Thymus (tissue), 11 donors: ENCODE measurements at regions not wholly inside any gene's neighbourhood (a gene's known extent, or its start where the extent isn't known, plus 50 kb on each side); places are given as distances from the start of the nearest gene placed in this dataset.

ENCODE experiments used
- DNase-seq, 9 donors: peaks; one replicate each; pipeline ENCODE4 v3.0.0-alpha.2; 2013; ENCODE audit warnings: low spot score in 9 of 9, low read depth in 6 of 9, missing footprints in 1 of 9
- H3K27ac ChIP-seq, 2 donors: one replicate each; pipeline ENCODE4 v1.5.1; 2013; ENCODE audit warnings: control low read depth in 1 of 2, low read depth in 1 of 2, low read length in 1 of 2, mild to moderate bottlenecking in 1 of 2, moderate library complexity in 1 of 2
- H3K27me3 ChIP-seq, 2 donors: one replicate each; pipeline ENCODE4 v1.5.1; 2013; ENCODE audit warnings: low read length in 1 of 2; ENCODE audit not compliant: control insufficient read depth in 2 of 2, insufficient read depth in 1 of 2
- H3K36me3 ChIP-seq, 2 donors: one replicate each; pipeline ENCODE4 v1.5.1; 2013; ENCODE audit warnings: low read length in 1 of 2, mild to moderate bottlenecking in 1 of 2, moderate library complexity in 1 of 2; ENCODE audit not compliant: control insufficient read depth in 2 of 2, insufficient read depth in 2 of 2
- H3K4me1 ChIP-seq, 2 donors: one replicate each; pipeline ENCODE4 v1.5.1; 2013; ENCODE audit warnings: low read length in 2 of 2; ENCODE audit not compliant: control insufficient read depth in 2 of 2, insufficient read depth in 2 of 2
- H3K4me3 ChIP-seq, 2 donors: one replicate each; pipeline ENCODE4 v1.5.1; 2013; ENCODE audit warnings: low read length in 2 of 2, control low read depth in 1 of 2, mild to moderate bottlenecking in 1 of 2
- H3K9me3 ChIP-seq, 2 donors: one replicate each; pipeline ENCODE4 v1.5.1; 2013; ENCODE audit warnings: low read length in 1 of 2, mild to moderate bottlenecking in 1 of 2; ENCODE audit not compliant: control insufficient read depth in 2 of 2, insufficient read depth in 1 of 2
- WGBS: extraction: QIAGEN DNeasy Blood & Tissue Kit; methylation state at CpG from one replicate; pipeline ENCODE4 v1.1.7; 2013; 5-methylcytosine and 5-hydroxymethylcytosine counted together
- donor health status: healthy.

GRCh38 chr15:94576889-94577533 lies 345.6 kb downstream of the MCTP2 start:
- peaks cover 4 to 10% of the 10 kb centered on the region in 2 donors for H3K27me3 ChIP-seq
- no peaks in the 10 kb centered on the region for H3K36me3 ChIP-seq
- H3K27ac ChIP-seq = no peak overlapping the region
- no peaks in the 10 kb centered on the region for H3K9me3 ChIP-seq
- WGBS = 46% methylated on average over 12 of the region's 12 CpGs
- peak in 5 of 9 donors; percentile 10 to 37 (median 18) for DNase-seq
- H3K4me1 ChIP-seq = no peaks in the 10 kb centered on the region
- H3K4me3 ChIP-seq = no peak overlapping the region

- H3K9me3 ChIP-seq = no peaks in the 10 kb centered on the region
- H3K36me3 ChIP-seq = no peaks in the 10 kb centered on the region
- peaks cover 4 to 19% of the 10 kb centered on the region in 2 donors for H3K27me3 ChIP-seq
- H3K27ac ChIP-seq = no peak overlapping the region
- WGBS = 82% methylated on average over 5 of the region's 5 CpGs
- no peak for DNase-seq
- H3K4me3 ChIP-seq = no peak overlapping the region
- peaks cover 0 to under 1% of the 10 kb centered on the region in 2 donors for H3K4me1 ChIP-seq
These were observed 347.9 kb downstream of the MCTP2 start for GRCh38 chr15:94579286-94579685.

GRCh38 chr15:94580211-94580885 lies 349.0 kb downstream of the MCTP2 start:
- H3K9me3 ChIP-seq = no peaks in the 10 kb centered on the region
- peaks cover 8 to 26% of the 10 kb centered on the region in 2 donors for H3K27me3 ChIP-seq
- peaks cover 0 to 8% of the 10 kb centered on the region in 2 donors for H3K4me1 ChIP-seq
- no peak overlapping the region for H3K4me3 ChIP-seq
- 77% methylated on average over 12 of the region's 12 CpGs for WGBS
- H3K36me3 ChIP-seq = no peaks in the 10 kb centered on the region
- no peak overlapping the region for H3K27ac ChIP-seq
- no peak for DNase-seq

GRCh38 chr15:94582368-94582767 lies 351.0 kb downstream of the MCTP2 start:
- 20% methylated on average over 3 of the region's 3 CpGs for WGBS
- no peaks in the 10 kb centered on the region for H3K9me3 ChIP-seq
- no peak overlapping the region for H3K27ac ChIP-seq

GRCh38 chr15:94584833-94585244 lies 353.5 kb downstream of the MCTP2 start:
- Histone ChIP-seq H3K27me3 (peaks cover 14 to 39% of the 10 kb centered on the region in 2 donors), H3K4me1 (peaks cover 0 to 8% of the 10 kb centered on the region in 2 donors), H3K36me3 (no peaks in the 10 kb centered on the region), H3K4me3 (no peak overlapping the region), H3K27ac (no peak overlapping the region), H3K9me3 (no peaks in the 10 kb centered on the region)
- WGBS = 5% methylated on average over 11 of the region's 11 CpGs
- DNase-seq = peak in 7 of 9 donors; percentile 15 to 69 (median 27)

More at GRCh38 chr15:94582368-94582767, 351.0 kb downstream of the MCTP2 start:
- peak in 1 of 9 donors; percentile 22 for DNase-seq
- Histone ChIP-seq H3K36me3 (no peaks in the 10 kb centered on the region), H3K4me3 (no peak overlapping the region), H3K27me3 (peaks cover 14 to 38% of the 10 kb centered on the region in 2 donors), H3K4me1 (peaks cover 0 to 8% of the 10 kb centered on the region in 2 donors)

- H3K27ac ChIP-seq = no peak overlapping the region
- no peaks in the 10 kb centered on the region for H3K36me3 ChIP-seq
- peaks cover 0 to 8% of the 10 kb centered on the region in 2 donors for H3K4me1 ChIP-seq
- 62% methylated on average over 3 of the region's 3 CpGs for WGBS
- DNase-seq = no peak
- no peaks in the 10 kb centered on the region for H3K9me3 ChIP-seq
- no peak overlapping the region for H3K4me3 ChIP-seq
- H3K27me3 ChIP-seq = peaks cover 14 to 41% of the 10 kb centered on the region in 2 donors
These were observed 354.7 kb downstream of the MCTP2 start for GRCh38 chr15:94586099-94586498.

GRCh38 chr15:94587113-94587512 lies 355.8 kb downstream of the MCTP2 start:
- no peak for DNase-seq
- Histone ChIP-seq H3K4me1 (peaks cover 0 to 8% of the 10 kb centered on the region in 2 donors), H3K9me3 (no peaks in the 10 kb centered on the region), H3K36me3 (no peaks in the 10 kb centered on the region), H3K4me3 (no peak overlapping the region), H3K27ac (no peak overlapping the region), H3K27me3 (peaks cover 10 to 36% of the 10 kb centered on the region in 2 donors)
- 92% methylated on average over 2 of the region's 2 CpGs for WGBS

GRCh38 chr15:94588993-94589392 lies 357.6 kb downstream of the MCTP2 start:
- Histone ChIP-seq H3K36me3 (no peaks in the 10 kb centered on the region), H3K27ac (no peak overlapping the region), H3K27me3 (peaks cover 10 to 27% of the 10 kb centered on the region in 2 donors), H3K9me3 (no peaks in the 10 kb centered on the region), H3K4me3 (no peak overlapping the region), H3K4me1 (peaks cover 0 to 8% of the 10 kb centered on the region in 2 donors)
- WGBS = 87% methylated on average over 4 of the region's 4 CpGs
- DNase-seq = no peak

- no peaks in the 10 kb centered on the region for H3K9me3 ChIP-seq
- no peaks in the 10 kb centered on the region for H3K4me1 ChIP-seq
- peaks cover 0 to 8% of the 10 kb centered on the region in 2 donors for H3K27me3 ChIP-seq
- no peak overlapping the region for H3K27ac ChIP-seq
- H3K4me3 ChIP-seq = no peak overlapping the region
- no peaks in the 10 kb centered on the region for H3K36me3 ChIP-seq
- no peak for DNase-seq
These were observed 361.1 kb downstream of the MCTP2 start for GRCh38 chr15:94592495-94592894.
